ENCODE measurements at regions not wholly inside any gene's neighbourhood (a gene's known extent, or its start where the extent isn't known, plus 50 kb on each side); places are given as distances from the start of the nearest gene placed in this dataset.

GRCh38 chr6:44682280-44682679 is 294.8 kb downstream of the CDC5L start:
- H3K4me3 ChIP-seq = no peak overlapping the region
- TF ChIP-seq, protein P1, sequence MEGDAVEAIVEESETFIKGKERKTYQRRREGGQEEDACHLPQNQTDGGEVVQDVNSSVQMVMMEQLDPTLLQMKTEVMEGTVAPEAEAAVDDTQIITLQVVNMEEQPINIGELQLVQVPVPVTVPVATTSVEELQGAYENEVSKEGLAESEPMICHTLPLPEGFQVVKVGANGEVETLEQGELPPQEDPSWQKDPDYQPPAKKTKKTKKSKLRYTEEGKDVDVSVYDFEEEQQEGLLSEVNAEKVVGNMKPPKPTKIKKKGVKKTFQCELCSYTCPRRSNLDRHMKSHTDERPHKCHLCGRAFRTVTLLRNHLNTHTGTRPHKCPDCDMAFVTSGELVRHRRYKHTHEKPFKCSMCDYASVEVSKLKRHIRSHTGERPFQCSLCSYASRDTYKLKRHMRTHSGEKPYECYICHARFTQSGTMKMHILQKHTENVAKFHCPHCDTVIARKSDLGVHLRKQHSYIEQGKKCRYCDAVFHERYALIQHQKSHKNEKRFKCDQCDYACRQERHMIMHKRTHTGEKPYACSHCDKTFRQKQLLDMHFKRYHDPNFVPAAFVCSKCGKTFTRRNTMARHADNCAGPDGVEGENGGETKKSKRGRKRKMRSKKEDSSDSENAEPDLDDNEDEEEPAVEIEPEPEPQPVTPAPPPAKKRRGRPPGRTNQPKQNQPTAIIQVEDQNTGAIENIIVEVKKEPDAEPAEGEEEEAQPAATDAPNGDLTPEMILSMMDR (IDR thresholded peaks at IDR 0.05) = no peak
- TF ChIP-seq EP300 (IDR thresholded peaks at IDR 0.05) = no peak
- TF ChIP-seq POLR2A (IDR thresholded peaks at IDR 0.05) = no peak
- TF ChIP-seq POLR2AphosphoS5 (IDR thresholded peaks at IDR 0.05) = no peak
- no peak for DNase-seq (ENCODE audit: low spot score in 2 of 2)
- no peaks in the 10 kb centered on the region for H3K36me3 ChIP-seq
- 84% methylated on average over 6 of the region's 6 CpGs for WGBS
- H3K9me3 ChIP-seq = no peaks in the 10 kb centered on the region
- no peaks in the 10 kb centered on the region for H3K27me3 ChIP-seq
- H3K4me1 ChIP-seq = no peaks in the 10 kb centered on the region
- H3K27ac ChIP-seq = no peak overlapping the region

GRCh38 chr6:44682987-44683779 is 295.7 kb downstream of the CDC5L start:
- Histone ChIP-seq H3K36me3 (no peaks in the 10 kb centered on the region), H3K4me3 (no peak overlapping the region), H3K9me3 (no peaks in the 10 kb centered on the region), H3K27ac (no peak overlapping the region), H3K27me3 (no peaks in the 10 kb centered on the region), H3K4me1 (no peaks in the 10 kb centered on the region)
- 90% methylated on average over 13 of the region's 13 CpGs for WGBS
- no peak for DNase-seq (ENCODE audit: low spot score in 2 of 2)
- TF ChIP-seq EP300 (IDR thresholded peaks at IDR 0.05) (no peak), POLR2AphosphoS5 (IDR thresholded peaks at IDR 0.05) (no peak), POLR2A (IDR thresholded peaks at IDR 0.05) (no peak)
- TF ChIP-seq, protein P1 (IDR thresholded peaks at IDR 0.05) = no peak

- no peaks in the 10 kb centered on the region for H3K36me3 ChIP-seq
- no peak for TF ChIP-seq POLR2AphosphoS5 (IDR thresholded peaks at IDR 0.05)
- no peak for TF ChIP-seq EP300 (IDR thresholded peaks at IDR 0.05)
- TF ChIP-seq POLR2A (IDR thresholded peaks at IDR 0.05) = no peak
- TF ChIP-seq, protein P1 (IDR thresholded peaks at IDR 0.05) = no peak
- no peaks in the 10 kb centered on the region for H3K4me1 ChIP-seq
- H3K27me3 ChIP-seq = no peaks in the 10 kb centered on the region
- H3K4me3 ChIP-seq = no peak overlapping the region
- WGBS = 86% methylated on average over 2 of the region's 2 CpGs
- H3K9me3 ChIP-seq = no peaks in the 10 kb centered on the region
- no peak overlapping the region for H3K27ac ChIP-seq
- DNase-seq (ENCODE audit: low spot score in 2 of 2) = no peak
These were observed 297.7 kb downstream of the CDC5L start for GRCh38 chr6:44685213-44685612.

DNA sequence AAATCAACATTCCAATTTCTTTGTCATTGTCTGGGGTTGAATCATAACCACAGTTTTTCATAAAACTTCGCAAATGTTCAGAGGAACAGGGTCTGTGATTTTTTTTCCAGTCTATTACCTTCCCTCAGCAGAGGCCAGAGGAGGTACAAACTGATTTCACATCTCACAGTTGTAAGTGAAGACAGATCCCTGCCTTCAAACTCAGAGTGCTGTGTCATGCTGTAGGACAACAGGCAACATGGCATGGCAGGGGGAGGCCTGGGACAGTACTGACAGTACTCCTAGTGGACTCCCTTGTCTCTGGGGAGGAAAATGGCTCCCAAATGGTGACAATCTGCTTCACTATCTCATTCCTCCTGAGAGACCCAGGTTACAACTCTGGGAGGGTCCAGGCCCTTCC is 308.6 kb downstream of the CDC5L start:
- no peaks in the 10 kb centered on the region for H3K9me3 ChIP-seq
- H3K27me3 ChIP-seq = no peaks in the 10 kb centered on the region
- H3K4me1 ChIP-seq = no peaks in the 10 kb centered on the region
- no peak overlapping the region for H3K4me3 ChIP-seq
- WGBS = 86% methylated on average over 1 of the region's 1 CpG
- H3K27ac ChIP-seq = no peak overlapping the region
- DNase-seq (ENCODE audit: low spot score in 2 of 2) = no peak
- TF ChIP-seq, protein P1 (IDR thresholded peaks at IDR 0.05) = no peak
- TF ChIP-seq POLR2AphosphoS5 (IDR thresholded peaks at IDR 0.05) = no peak
- no peak for TF ChIP-seq EP300 (IDR thresholded peaks at IDR 0.05)
- TF ChIP-seq POLR2A (IDR thresholded peaks at IDR 0.05) = no peak
- no peaks in the 10 kb centered on the region for H3K36me3 ChIP-seq

- Histone ChIP-seq H3K4me1 (no peaks in the 10 kb centered on the region), H3K27ac (no peak overlapping the region), H3K36me3 (no peaks in the 10 kb centered on the region), H3K27me3 (no peaks in the 10 kb centered on the region), H3K9me3 (no peaks in the 10 kb centered on the region), H3K4me3 (no peak overlapping the region)
- whole genome bisulfite sequencing = 87% methylated on average over 6 of the region's 6 CpGs
- no peak for DNase-seq (ENCODE audit: low spot score in 2 of 2)
- no peak for TF ChIP-seq POLR2AphosphoS5 (IDR thresholded peaks at IDR 0.05)
- TF ChIP-seq, protein P1 (IDR thresholded peaks at IDR 0.05) = no peak
- TF ChIP-seq POLR2A (IDR thresholded peaks at IDR 0.05) = no peak
- no peak for TF ChIP-seq EP300 (IDR thresholded peaks at IDR 0.05)
These were observed 309.2 kb downstream of the CDC5L start for GRCh38 chr6:44696686-44697085.

Measured in suprapubic skin (tissue), 4 donors.